PC-9 (cell line): ENCODE measurements at regions not wholly inside any gene's neighbourhood (a gene's known extent, or its start where the extent isn't known, plus 50 kb on each side); places are given as distances from the start of the nearest gene placed in this dataset.

Experiments
- BruUV-seq: library from RNA; stranded (reverse); fragments of 400-500 nt; replicated peaks from 2 replicates; lab custom pipeline; 2021; lab: Mats Ljungman, UMichigan
- CTCF ChIA-PET: fragments of 300-600 bp; sonication (Branson Sonifier 250); formaldehyde crosslinking; loops from one replicate; lab custom pipeline; 2022; ENCODE audit warnings: antibody characterized with exemption; lab: Charles Lee
- POLR2A ChIA-PET: fragments of 300-600 bp; sonication (Branson Sonifier 250); formaldehyde crosslinking; loops from one replicate; lab custom pipeline; 2022; ENCODE audit warnings: antibody characterized with exemption; ENCODE audit not compliant: unreplicated experiment; lab: Charles Lee
- DNase-seq, 2 experiments: peaks; one replicate each; pipeline versions ENCODE4 v3.0.0 to v3.0.0-alpha.2; 2015 to 2022; ENCODE audit warnings: mixed read lengths in 1 of 2
- H2AFZ ChIP-seq: fragments of 200-600 bp; sonication (generic); 2 replicates; pipeline ENCODE4 v1.8.1; 2017; ENCODE audit warnings: antibody characterized with exemption
- H3F3A ChIP-seq: fragments of 200-600 bp; sonication (generic); 2 replicates; pipeline ENCODE4 v1.8.1; 2017; ENCODE audit warnings: antibody characterized with exemption, mild to moderate bottlenecking, low read depth; ENCODE audit not compliant: insufficient read depth
- H3K27ac ChIP-seq: fragments of 200-600 bp; sonication (generic); 2 replicates; pipeline ENCODE4 v1.6.1; 2016; ENCODE audit warnings: mixed run types
- H3K27me3 ChIP-seq: fragments of 200-600 bp; sonication (generic); 2 replicates; pipeline ENCODE4 v1.6.1; 2016; ENCODE audit warnings: low read depth, mixed run types; ENCODE audit not compliant: insufficient read depth
- H3K36me3 ChIP-seq: fragments of 200-600 bp; sonication (generic); 2 replicates; pipeline ENCODE4 v1.6.1; 2016; ENCODE audit warnings: low read depth, mixed run types
- H3K4me1 ChIP-seq: fragments of 200-600 bp; sonication (generic); replicated peaks from 2 replicates; pipeline ENCODE4 v1.6.1; 2016; ENCODE audit warnings: mixed run types; ENCODE audit not compliant: insufficient read depth
- H3K4me2 ChIP-seq: fragments of 200-600 bp; sonication (generic); 2 replicates; pipeline ENCODE4 v1.6.1; 2017; ENCODE audit warnings: mixed run types
- H3K4me3 ChIP-seq: fragments of 200-600 bp; sonication (generic); 2 replicates; pipeline ENCODE4 v1.6.1; 2016; ENCODE audit warnings: mixed run types
- H3K79me2 ChIP-seq: fragments of 200-600 bp; sonication (generic); 2 replicates; pipeline ENCODE4 v1.6.1; 2017; ENCODE audit warnings: low read depth, mixed run types
- H3K9me2 ChIP-seq: fragments of 200-600 bp; sonication (generic); 2 replicates; pipeline ENCODE4 v1.8.1; 2017; ENCODE audit warnings: mild to moderate bottlenecking; ENCODE audit not compliant: insufficient read depth
- H3K9me3 ChIP-seq: fragments of 200-600 bp; sonication (generic); 2 replicates; pipeline ENCODE4 v1.8.1; 2016; ENCODE audit warnings: low read depth; ENCODE audit not compliant: insufficient read depth
- H4K20me1 ChIP-seq: fragments of 200-600 bp; sonication (generic); 2 replicates; pipeline ENCODE4 v1.8.1; 2017; ENCODE audit not compliant: insufficient read depth
- CTCF ChIP-seq: fragments of 200-600 bp; sonication (generic); conservative IDR thresholded peaks from 2 replicates; pipeline ENCODE4 v1.6.1; 2017; ENCODE audit warnings: mixed run types, antibody characterized with exemption, mild to moderate bottlenecking, moderate library complexity
- EZH2 ChIP-seq: fragments of 200-600 bp; sonication (generic); IDR thresholded peaks from 2 replicates; pipeline ENCODE4 v1.8.0; 2017; ENCODE audit warnings: antibody characterized with exemption, low read depth
- intact Hi-C: fragments of 100-400 bp; cut with micrococcal nuclease; formaldehyde crosslinking; loops from one replicate; pipeline ENCODE4 v1.10.0; 2022; ENCODE audit not compliant: unreplicated experiment

DNA sequence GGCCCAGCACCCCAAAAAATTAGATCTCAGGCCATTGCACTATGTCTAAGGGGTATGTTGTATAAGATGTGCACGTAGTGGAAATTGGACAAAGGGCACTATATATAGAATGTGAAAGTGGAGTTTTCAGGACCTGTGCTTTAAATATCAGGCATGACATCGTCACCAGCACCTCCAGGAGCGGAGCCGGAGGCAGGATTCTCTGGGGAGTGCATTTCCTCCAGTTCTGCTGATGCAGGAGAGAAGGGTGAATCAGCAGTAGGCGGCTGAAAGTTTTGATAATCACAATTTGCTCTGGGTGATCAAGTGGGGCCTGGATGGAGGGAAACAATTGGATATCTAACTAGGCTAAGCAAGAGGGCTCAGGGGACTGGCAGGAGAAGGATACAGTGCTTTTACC lies 69.1 kb upstream of the NTM start:
- peaks cover 54% of the 10 kb centered on the region for H3K27me3 ChIP-seq
- H3K4me3 ChIP-seq: no peak overlapping the region
- no peak overlapping the region for H2AFZ ChIP-seq
- POLR2A ChIA-PET: no interaction called here
- no peaks in the 10 kb centered on the region for H3F3A ChIP-seq
- H3K4me2 ChIP-seq: no peak overlapping the region
- TF ChIP-seq EZH2: no peak
- no peak for TF ChIP-seq CTCF
- intact Hi-C loops: no loop called here
- no peaks in the 10 kb centered on the region for H3K4me1 ChIP-seq
- no peaks in the 10 kb centered on the region for H3K9me3 ChIP-seq
- no TSS peak for BruUV-seq
- no peak for DNase-seq
- no peak overlapping the region for H3K27ac ChIP-seq
- H3K9me2 ChIP-seq: no peaks in the 10 kb centered on the region
- CTCF ChIA-PET: no interaction called here
- no peaks in the 10 kb centered on the region for H3K79me2 ChIP-seq
- H3K36me3 ChIP-seq: no peaks in the 10 kb centered on the region
- no peaks in the 10 kb centered on the region for H4K20me1 ChIP-seq

GRCh38 chr11:131302836-131303235 lies 67.6 kb upstream of the NTM start:
- Histone ChIP-seq H3K36me3 (no peaks in the 10 kb centered on the region), H3K4me2 (no peak overlapping the region), H3K4me1 (no peaks in the 10 kb centered on the region), H3K4me3 (no peak overlapping the region), H3K9me2 (no peaks in the 10 kb centered on the region), H3K27ac (no peak overlapping the region), H2AFZ (no peak overlapping the region), H3F3A (no peaks in the 10 kb centered on the region), H4K20me1 (no peaks in the 10 kb centered on the region), H3K79me2 (no peaks in the 10 kb centered on the region), H3K9me3 (no peaks in the 10 kb centered on the region), H3K27me3 (peaks cover 44% of the 10 kb centered on the region)
- DNase-seq: no peak
- TF ChIP-seq CTCF (no peak), EZH2 (no peak)
- ChIA-PET CTCF (no interaction called here), POLR2A (no interaction called here)
- intact Hi-C loops: no loop called here
- no TSS peak for BruUV-seq

- ChIA-PET CTCF (no interaction called here), POLR2A (no interaction called here)
- TF ChIP-seq EZH2 (no peak), CTCF (no peak)
- H2AFZ ChIP-seq: no peak overlapping the region
- no peak overlapping the region for H3K27ac ChIP-seq
- no peaks in the 10 kb centered on the region for H3K79me2 ChIP-seq
- peaks cover 36% of the 10 kb centered on the region for H3K27me3 ChIP-seq
- no peaks in the 10 kb centered on the region for H3K9me3 ChIP-seq
- H3K4me3 ChIP-seq: no peak overlapping the region
- H3K9me2 ChIP-seq: no peaks in the 10 kb centered on the region
- no peaks in the 10 kb centered on the region for H3K4me1 ChIP-seq
- H3F3A ChIP-seq: no peaks in the 10 kb centered on the region
- H4K20me1 ChIP-seq: no peaks in the 10 kb centered on the region
- intact Hi-C loops: no loop called here
- H3K36me3 ChIP-seq: no peaks in the 10 kb centered on the region
- no peak overlapping the region for H3K4me2 ChIP-seq
- no TSS peak for BruUV-seq
- DNase-seq: no peak
These were observed 66.8 kb upstream of the NTM start for GRCh38 chr11:131303611-131304119.
